Neural progenitor cell (in vitro differentiated cells): ENCODE measurements at regions not wholly inside any gene's neighbourhood (a gene's known extent, or its start where the extent isn't known, plus 50 kb on each side); places are given as distances from the start of the nearest gene placed in this dataset.

ENCODE experiments used
- DNase-seq: peaks from one replicate; pipeline ENCODE4 v3.0.0-alpha.2; 2016; ENCODE audit warnings: low spot score
- H2AFZ ChIP-seq: fragments of 200-600 bp; sonication (generic); replicated peaks from 2 replicates; pipeline ENCODE4 v1.6.1; 2016; ENCODE audit warnings: antibody characterized with exemption
- H3F3A ChIP-seq: fragments of 200-600 bp; sonication (generic); 2 replicates; pipeline ENCODE4 v1.6.1; 2016; ENCODE audit warnings: antibody characterized with exemption, low read depth
- H3K27ac ChIP-seq: fragments of 200-600 bp; sonication (generic); 2 replicates; pipeline ENCODE4 v1.5.1; 2016; ENCODE audit warnings: mild to moderate bottlenecking
- H3K27me3 ChIP-seq: fragments of 200-600 bp; sonication (generic); 2 replicates; pipeline ENCODE4 v1.6.1; 2016; ENCODE audit warnings: mild to moderate bottlenecking, moderate library complexity
- H3K36me3 ChIP-seq: fragments of 200-600 bp; sonication (generic); 2 replicates; pipeline ENCODE4 v1.5.1; 2016
- H3K4me1 ChIP-seq: fragments of 200-600 bp; sonication (generic); 2 replicates; pipeline ENCODE4 v1.6.1; 2016; ENCODE audit warnings: mixed run types
- H3K4me2 ChIP-seq: fragments of 200-600 bp; sonication (generic); 2 replicates; pipeline ENCODE4 v1.6.1; 2016
- H3K4me3 ChIP-seq: fragments of 200-600 bp; sonication (generic); 2 replicates; pipeline ENCODE4 v1.5.1; 2016
- H3K79me2 ChIP-seq: fragments of 200-600 bp; sonication (generic); 2 replicates; pipeline ENCODE4 v1.6.1; 2016; ENCODE audit warnings: low read depth
- H3K9ac ChIP-seq: fragments of 200-600 bp; sonication (generic); 2 replicates; pipeline ENCODE4 v1.6.1; 2016
- H3K9me3 ChIP-seq: fragments of 200-600 bp; sonication (generic); 2 replicates; pipeline ENCODE4 v1.5.1; 2016; ENCODE audit warnings: low read depth
- H4K20me1 ChIP-seq: fragments of 200-600 bp; sonication (generic); 2 replicates; pipeline ENCODE4 v1.6.1; 2016; ENCODE audit warnings: low read depth
- H3K27ac Mint-ChIP-seq: 3 replicates; pipeline ENCODE4 v1.8.0; 2021; ENCODE audit warnings: mixed read lengths
- H3K27me3 Mint-ChIP-seq: 2 replicates; pipeline ENCODE4 v1.8.0; 2022; ENCODE audit warnings: low read depth, mild to moderate bottlenecking, inconsistent platforms, moderate library complexity, mixed read lengths; ENCODE audit not compliant: insufficient read depth
- H3K36me3 Mint-ChIP-seq: 3 replicates; pipeline ENCODE4 v1.8.0; 2021; ENCODE audit warnings: mixed read lengths
- H3K4me1 Mint-ChIP-seq: 3 replicates; pipeline ENCODE4 v1.8.0; 2021; ENCODE audit warnings: mixed read lengths
- H3K4me3 Mint-ChIP-seq: 3 replicates; pipeline ENCODE4 v1.8.0; 2021; ENCODE audit warnings: mild to moderate bottlenecking, moderate library complexity, mixed read lengths
- H3K9me3 Mint-ChIP-seq: 3 replicates; pipeline ENCODE4 v1.8.0; 2020; ENCODE audit warnings: mixed read lengths
- CTCF ChIP-seq: fragments of 200-600 bp; sonication (generic); IDR thresholded peaks from 2 replicates; pipeline ENCODE4 v1.5.1; 2017; ENCODE audit warnings: antibody characterized with exemption, mild to moderate bottlenecking
- EZH2 ChIP-seq: fragments of 200-600 bp; sonication (generic); IDR thresholded peaks from 2 replicates; pipeline ENCODE4 v1.6.1; 2017; ENCODE audit warnings: antibody characterized with exemption, mild to moderate bottlenecking, moderate library complexity
- EZH2phosphoT487 ChIP-seq: fragments of 200-600 bp; sonication (generic); IDR thresholded peaks from 2 replicates; pipeline ENCODE4 v1.6.1; 2017; ENCODE audit warnings: antibody characterized with exemption

GRCh38 chr10:130742941-130743675 is 568.4 kb downstream of the TCERG1L start:
- TF ChIP-seq CTCF = no peak
- TF ChIP-seq EZH2phosphoT487 = no peak
- no peak for TF ChIP-seq EZH2
- Histone ChIP-seq H3F3A (peaks cover 12% of the 10 kb centered on the region), H3K9ac (no peak overlapping the region), H3K27me3 (no peaks in the 10 kb centered on the region), H3K27ac (no peak overlapping the region), H3K4me3 (no peak overlapping the region), H4K20me1 (peaks cover 4% of the 10 kb centered on the region), H3K79me2 (no peaks in the 10 kb centered on the region), H3K36me3 (no peaks in the 10 kb centered on the region), H3K4me1 (peaks cover 21% of the 10 kb centered on the region), H2AFZ (no peak overlapping the region), H3K9me3 (no peaks in the 10 kb centered on the region), H3K4me2 (no peak overlapping the region)
- Mint-ChIP-seq H3K36me3 (no peaks in the 10 kb centered on the region), H3K4me3 (no peak overlapping the region), H3K4me1 (peaks cover 12% of the 10 kb centered on the region), H3K27ac (no peak overlapping the region), H3K27me3 (peaks cover 19% of the 10 kb centered on the region), H3K9me3 (no peaks in the 10 kb centered on the region)
- no peak for DNase-seq

GRCh38 chr10:130743751-130744271 is 567.7 kb downstream of the TCERG1L start:
- Mint-ChIP-seq H3K27me3 (peaks cover 20% of the 10 kb centered on the region), H3K4me3 (no peak overlapping the region), H3K36me3 (no peaks in the 10 kb centered on the region), H3K9me3 (no peaks in the 10 kb centered on the region), H3K4me1 (peaks cover 12% of the 10 kb centered on the region), H3K27ac (no peak overlapping the region)
- Histone ChIP-seq H3F3A (peaks cover 12% of the 10 kb centered on the region), H3K4me1 (peaks cover 21% of the 10 kb centered on the region), H3K27me3 (no peaks in the 10 kb centered on the region), H2AFZ (no peak overlapping the region), H3K9me3 (no peaks in the 10 kb centered on the region), H3K4me3 (no peak overlapping the region), H3K79me2 (no peaks in the 10 kb centered on the region), H3K4me2 (no peak overlapping the region), H3K27ac (no peak overlapping the region), H3K9ac (no peak overlapping the region), H4K20me1 (no peaks in the 10 kb centered on the region), H3K36me3 (no peaks in the 10 kb centered on the region)
- TF ChIP-seq CTCF (no peak), EZH2phosphoT487 (no peak), EZH2 (no peak)
- DNase-seq = no peak

DNA sequence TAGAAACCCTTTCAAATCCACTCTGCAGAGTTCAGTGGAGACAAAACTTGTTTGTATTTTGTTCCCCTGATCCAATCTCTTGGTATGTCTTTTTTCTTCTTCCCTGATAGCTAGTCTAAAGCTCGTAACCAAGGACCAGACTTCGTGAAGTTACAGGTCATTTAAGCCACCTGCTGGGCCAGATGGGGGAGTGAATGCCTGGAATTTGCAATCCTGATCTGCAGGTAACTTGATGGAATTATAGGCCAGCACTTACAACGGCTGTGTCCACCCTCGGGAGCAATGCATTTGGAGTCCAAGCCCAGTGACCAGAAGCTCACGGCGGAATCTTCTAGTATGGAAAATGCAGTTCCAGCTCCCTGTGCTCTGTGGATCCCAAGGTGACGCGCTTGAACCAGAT is 566.9 kb downstream of the TCERG1L start:
- Mint-ChIP-seq H3K4me1 (peaks cover 12% of the 10 kb centered on the region), H3K9me3 (no peaks in the 10 kb centered on the region), H3K36me3 (no peaks in the 10 kb centered on the region), H3K4me3 (peak overlapping the region; percentile 41), H3K27ac (peak overlapping the region; percentile 20), H3K27me3 (peaks cover 14% of the 10 kb centered on the region)
- peak overlapping the region; percentile 25 for H3K4me2 ChIP-seq
- no peaks in the 10 kb centered on the region for H3K36me3 ChIP-seq
- H3K27ac ChIP-seq = no peak overlapping the region
- no peak overlapping the region for H3K4me3 ChIP-seq
- H3K27me3 ChIP-seq = no peaks in the 10 kb centered on the region
- H3K9me3 ChIP-seq = no peaks in the 10 kb centered on the region
- H2AFZ ChIP-seq = no peak overlapping the region
- H3K79me2 ChIP-seq = no peaks in the 10 kb centered on the region
- no peak overlapping the region for H3K9ac ChIP-seq
- H4K20me1 ChIP-seq = no peaks in the 10 kb centered on the region
- DNase-seq = peak; percentile 61
- H3K4me1 ChIP-seq = peaks cover 21% of the 10 kb centered on the region
- H3F3A ChIP-seq = peaks cover 12% of the 10 kb centered on the region
- TF ChIP-seq CTCF (no peak), EZH2 (no peak), EZH2phosphoT487 (no peak)
